H9 (cell line): ENCODE measurements at regions not wholly inside any gene's neighbourhood (a gene's known extent, or its start where the extent isn't known, plus 50 kb on each side); places are given as distances from the start of the nearest gene placed in this dataset.

ENCODE experiments used
- DNase-seq: peaks from one replicate; pipeline ENCODE4 v3.0.0-alpha.2; 2017
- H2AFZ ChIP-seq: one replicate; pipeline ENCODE4 v1.6.1; 2013; ENCODE audit warnings: mild to moderate bottlenecking, low read length, control low read depth, moderate library complexity
- H2AK5ac ChIP-seq: 2 replicates; pipeline ENCODE4 v1.6.1; 2013; ENCODE audit warnings: low read length, control low read depth, mixed read lengths; ENCODE audit not compliant: insufficient read length
- H2BK120ac ChIP-seq: one replicate; pipeline ENCODE4 v1.6.1; 2013; ENCODE audit warnings: low read depth, mild to moderate bottlenecking, low read length, control low read depth, inconsistent platforms; ENCODE audit not compliant: poor library complexity, severe bottlenecking
- H2BK12ac ChIP-seq: 2 replicates; pipeline ENCODE4 v1.6.1; 2013; ENCODE audit warnings: low read length, control low read depth, mixed read lengths, low read depth; ENCODE audit not compliant: insufficient read length
- H2BK15ac ChIP-seq: 2 replicates; pipeline ENCODE4 v1.6.1; 2013; ENCODE audit warnings: low read depth, low read length, control low read depth
- H2BK20ac ChIP-seq: one replicate; pipeline ENCODE4 v1.6.1; 2013; ENCODE audit warnings: low read depth, mild to moderate bottlenecking, low read length, control low read depth, inconsistent platforms; ENCODE audit not compliant: poor library complexity, severe bottlenecking
- H2BK5ac ChIP-seq: 2 replicates; pipeline ENCODE4 v1.6.1; 2013; ENCODE audit warnings: low read length, control low read depth, mixed read lengths; ENCODE audit not compliant: insufficient read length
- H3K14ac ChIP-seq: 2 replicates; pipeline ENCODE4 v1.6.1; 2013; ENCODE audit warnings: low read length, control low read depth; ENCODE audit not compliant: insufficient read depth
- H3K18ac ChIP-seq: 2 replicates; pipeline ENCODE4 v1.6.1; 2013; ENCODE audit warnings: low read depth, mild to moderate bottlenecking, mixed read lengths, low read length, control low read depth; ENCODE audit not compliant: insufficient read length
- H3K23ac ChIP-seq: 2 replicates; pipeline ENCODE4 v1.6.1; 2013; ENCODE audit warnings: low read length, control low read depth, mixed read lengths, low read depth; ENCODE audit not compliant: insufficient read length
- H3K23me2 ChIP-seq: 2 replicates; pipeline ENCODE4 v1.6.1; 2013; ENCODE audit warnings: low read depth, mild to moderate bottlenecking, mixed read lengths, low read length, control low read depth; ENCODE audit not compliant: insufficient read length, poor library complexity, severe bottlenecking
- H3K27ac ChIP-seq: 2 replicates; pipeline ENCODE4 v1.5.1; 2013; ENCODE audit warnings: low read length, control low read depth, mixed read lengths, low read depth; ENCODE audit not compliant: insufficient read length
- H3K27me3 ChIP-seq: 2 replicates; pipeline ENCODE4 v1.6.1; 2013; ENCODE audit warnings: low read length, control low read depth, inconsistent platforms; ENCODE audit not compliant: insufficient read depth
- H3K4ac ChIP-seq: 2 replicates; pipeline ENCODE4 v1.6.1; 2013; ENCODE audit warnings: low read depth, mild to moderate bottlenecking, control low read depth, inconsistent platforms, low read length, moderate library complexity
- H3K4me1 ChIP-seq: 2 replicates; pipeline ENCODE4 v1.6.1; 2013; ENCODE audit warnings: low read length, control low read depth, inconsistent platforms; ENCODE audit not compliant: insufficient read depth
- H3K4me2 ChIP-seq: 2 replicates; pipeline ENCODE4 v1.6.1; 2013; ENCODE audit warnings: low read length, control low read depth, mixed read lengths; ENCODE audit not compliant: insufficient read length, insufficient read depth
- H3K56ac ChIP-seq: 2 replicates; pipeline ENCODE4 v1.6.1; 2013; ENCODE audit warnings: low read depth, mild to moderate bottlenecking, mixed read lengths, low read length, control low read depth; ENCODE audit not compliant: insufficient read length
- H3K79me1 ChIP-seq: 2 replicates; pipeline ENCODE4 v1.6.1; 2013; ENCODE audit warnings: low read depth, mild to moderate bottlenecking, moderate library complexity, low read length, control low read depth, inconsistent platforms; ENCODE audit not compliant: insufficient read depth, poor library complexity, severe bottlenecking
- H3K79me2 ChIP-seq: 2 replicates; pipeline ENCODE4 v1.6.1; 2013; ENCODE audit warnings: low read length, control low read depth, inconsistent platforms; ENCODE audit not compliant: insufficient read depth
- H3K9ac ChIP-seq: 2 replicates; pipeline ENCODE4 v1.6.1; 2013; ENCODE audit warnings: low read length, control low read depth, mixed read lengths; ENCODE audit not compliant: insufficient read length; ENCODE audit errors: extremely low read depth
- H3K9me3 ChIP-seq: one replicate; pipeline ENCODE4 v1.6.1; 2013; ENCODE audit warnings: low read depth, low read length, inconsistent platforms; ENCODE audit not compliant: control insufficient read depth
- H3T11ph ChIP-seq: one replicate; pipeline ENCODE4 v1.6.1; 2013; ENCODE audit warnings: mild to moderate bottlenecking, low read length, control low read depth, inconsistent platforms
- H4K20me1 ChIP-seq: one replicate; pipeline ENCODE4 v1.6.1; 2013; ENCODE audit not compliant: control insufficient read depth, insufficient read length, insufficient read depth
- H4K5ac ChIP-seq: 2 replicates; pipeline ENCODE4 v1.6.1; 2013; ENCODE audit warnings: low read depth, mild to moderate bottlenecking, mixed read lengths, low read length, control low read depth; ENCODE audit not compliant: insufficient read length
- H4K8ac ChIP-seq: replicated peaks from 2 replicates; pipeline ENCODE4 v1.6.1; 2013; ENCODE audit warnings: low read length, control low read depth, mixed read lengths, low read depth; ENCODE audit not compliant: insufficient read length
- H4K91ac ChIP-seq: 2 replicates; pipeline ENCODE4 v1.6.1; 2013; ENCODE audit warnings: low read depth, mild to moderate bottlenecking, moderate library complexity, mixed read lengths, low read length, control low read depth; ENCODE audit not compliant: insufficient read length
- H3K27ac Mint-ChIP-seq, 3 experiments: 2 replicates in 2 of 3; 3 replicates in 1 of 3; pipeline ENCODE4 v1.8.0; 2020 to 2021; ENCODE audit warnings: mixed read lengths in 3 of 3, mild to moderate bottlenecking in 1 of 3, moderate library complexity in 1 of 3
- H3K27me3 Mint-ChIP-seq: 2 replicates; pipeline ENCODE4 v1.8.0; 2021; ENCODE audit warnings: low read depth, mild to moderate bottlenecking, moderate library complexity, mixed read lengths
- H3K36me3 Mint-ChIP-seq, 3 experiments: 2 replicates in 2 of 3; 3 replicates in 1 of 3; pipeline ENCODE4 v1.8.0; 2020 to 2021; ENCODE audit warnings: low read depth in 3 of 3, mixed read lengths in 3 of 3; ENCODE audit not compliant: insufficient read depth in 1 of 3
- H3K4me1 Mint-ChIP-seq, 2 experiments: 2 replicates each; pipeline ENCODE4 v1.8.0; 2020; ENCODE audit warnings: mixed read lengths in 2 of 2
- H3K4me3 Mint-ChIP-seq, 2 experiments: 2 replicates in 1 of 2; 3 replicates in 1 of 2; pipeline ENCODE4 v1.8.0; 2020 to 2021; ENCODE audit warnings: mild to moderate bottlenecking in 2 of 2, mixed read lengths in 2 of 2, moderate library complexity in 1 of 2
- H3K9me3 Mint-ChIP-seq, 2 experiments: 2 replicates in 1 of 2; 3 replicates in 1 of 2; pipeline ENCODE4 v1.8.0; 2020; ENCODE audit warnings: mild to moderate bottlenecking in 2 of 2, mixed read lengths in 2 of 2, moderate library complexity in 1 of 2
- CTCF ChIP-seq: fragments of 200-600 bp; sonication (generic); conservative IDR thresholded peaks from 3 replicates; pipeline ENCODE4 v1.8.0; 2021; ENCODE audit warnings: antibody characterized with exemption, mild to moderate bottlenecking
- WGBS: extraction: QIAGEN DNeasy Blood & Tissue Kit; methylation state at CpG from one replicate; pipeline ENCODE4 v1.1.7; 2013; ENCODE audit warnings: missing lambda C conversion rate, low lambda C conversion rate, mixed read lengths; ENCODE audit not compliant: insufficient read length; ENCODE audit errors: extremely low coverage; 5-methylcytosine and 5-hydroxymethylcytosine counted together

GRCh38 chr12:18983854-18984253 lies 145.7 kb upstream of the PLEKHA5 start:
- no peaks in the 10 kb centered on the region for H4K20me1 ChIP-seq
- no peak overlapping the region for H4K91ac ChIP-seq
- no peak overlapping the region for H2AFZ ChIP-seq
- H3K79me2 ChIP-seq: no peaks in the 10 kb centered on the region
- no peak overlapping the region for H4K8ac ChIP-seq
- H3K56ac ChIP-seq: no peak overlapping the region
- H3K9me3 ChIP-seq: no peaks in the 10 kb centered on the region
- DNase-seq: no peak
- H2BK5ac ChIP-seq: no peak overlapping the region
- no peak overlapping the region for H2BK15ac ChIP-seq
- H3K79me1 ChIP-seq: no peaks in the 10 kb centered on the region
- WGBS: no CpG with 5 or more reads among the region's 3 CpGs
- no peak overlapping the region for H2BK20ac ChIP-seq
- Mint-ChIP-seq H3K4me1 (peaks cover 40 to 45% of the 10 kb centered on the region in 2 experiments), H3K27me3 (no peaks in the 10 kb centered on the region), H3K9me3 (peaks cover 0 to 3% of the 10 kb centered on the region in 2 experiments; a peak in 2 of 5 replicates), H3K4me3 (no peak overlapping the region), H3K36me3 (peaks cover 2 to 12% (median 6%) of the 10 kb centered on the region in 3 experiments; a peak in 6 of 7 replicates), H3K27ac (no peak overlapping the region; a peak in 1 of 7 replicates)
- H3K4me2 ChIP-seq: no peak overlapping the region
- no peak overlapping the region for H3K9ac ChIP-seq
- H3T11ph ChIP-seq: peak overlapping the region; percentile 9
- TF ChIP-seq CTCF: no peak
- H4K5ac ChIP-seq: no peak overlapping the region
- no peaks in the 10 kb centered on the region for H3K27me3 ChIP-seq
- no peak overlapping the region for H3K27ac ChIP-seq
- no peak overlapping the region for H3K23ac ChIP-seq
- H3K14ac ChIP-seq: no peak overlapping the region
- H3K23me2 ChIP-seq: no peaks in the 10 kb centered on the region
- H3K18ac ChIP-seq: no peak overlapping the region
- H3K4ac ChIP-seq: no peak overlapping the region
- no peak overlapping the region for H2AK5ac ChIP-seq
- H3K4me1 ChIP-seq: peaks cover 3% of the 10 kb centered on the region; the same call in 1 of the 2 replicates
- H2BK120ac ChIP-seq: no peak overlapping the region
- H2BK12ac ChIP-seq: no peak overlapping the region
